ENCODE measurements at regions not wholly inside any gene's neighbourhood (a gene's known extent, or its start where the extent isn't known, plus 50 kb on each side); places are given as distances from the start of the nearest gene placed in this dataset.
"Not testable (repeated sequence)": the region's sequence is repeated elsewhere in the genome, so short reads cannot be mapped to it uniquely, and the experiment has no call there.

GRCh38 chr3:110685630-110686029, 386.0 kb upstream of the NECTIN3 start:
- no peak for DNase-seq

GRCh38 chr3:110686701-110687100, 384.9 kb upstream of the NECTIN3 start:
- DNase-seq = no peak

GRCh38 chr3:110687138-110687537, 384.5 kb upstream of the NECTIN3 start:
- no peak for DNase-seq

GRCh38 chr3:110697961-110698360, 373.7 kb upstream of the NECTIN3 start:
- peak; percentile 31 to 42 for DNase-seq

- not testable (repeated sequence) for DNase-seq
Measured at GRCh38 chr3:110704332-110704731, 367.3 kb upstream of the NECTIN3 start.

GRCh38 chr3:110708156-110708555, 363.5 kb upstream of the NECTIN3 start:
- DNase-seq = no peak

- DNase-seq = no peak
Measured at GRCh38 chr3:110710156-110710555, 361.5 kb upstream of the NECTIN3 start.

GRCh38 chr3:110710603-110711002, 361.0 kb upstream of the NECTIN3 start:
- no peak for DNase-seq

- DNase-seq = no peak
Measured at GRCh38 chr3:110711130-110711832, 360.3 kb upstream of the NECTIN3 start.

- no peak for DNase-seq
Measured at GRCh38 chr3:110711851-110712516, 359.6 kb upstream of the NECTIN3 start.

GRCh38 chr3:110727056-110727455, 344.6 kb upstream of the NECTIN3 start:
- no peak for DNase-seq

- no peak for DNase-seq
Measured at GRCh38 chr3:110731148-110731547, 340.5 kb upstream of the NECTIN3 start.

- DNase-seq = no peak
Measured at GRCh38 chr3:110732420-110732819, 339.2 kb upstream of the NECTIN3 start.

GRCh38 chr3:110733045-110733444, 338.6 kb upstream of the NECTIN3 start:
- no peak for DNase-seq

- DNase-seq = no peak
Measured at GRCh38 chr3:110734524-110734923, 337.1 kb upstream of the NECTIN3 start.

- no peak for DNase-seq
Measured at GRCh38 chr3:110736332-110736731, 335.3 kb upstream of the NECTIN3 start.

- no peak for DNase-seq
Measured at GRCh38 chr3:110738531-110738930, 333.1 kb upstream of the NECTIN3 start.

GRCh38 chr3:110741891-110742290, 329.7 kb upstream of the NECTIN3 start:
- no peak for DNase-seq

- DNase-seq = peak; percentile 38 to 43
Measured at GRCh38 chr3:110743202-110743601, 328.4 kb upstream of the NECTIN3 start.

GRCh38 chr3:110743984-110744383, 327.6 kb upstream of the NECTIN3 start:
- DNase-seq = no peak

- no peak for DNase-seq
Measured at GRCh38 chr3:110744723-110745122, 326.9 kb upstream of the NECTIN3 start.

- no peak for DNase-seq
Measured at GRCh38 chr3:110749006-110749405, 322.6 kb upstream of the NECTIN3 start.

- DNase-seq = no peak
Measured at GRCh38 chr3:110750201-110750600, 321.4 kb upstream of the NECTIN3 start.

GRCh38 chr3:110752307-110752706, 319.3 kb upstream of the NECTIN3 start:
- DNase-seq = no peak
